ENCODE measurements at regions not wholly inside any gene's neighbourhood (a gene's known extent, or its start where the extent isn't known, plus 50 kb on each side); places are given as distances from the start of the nearest gene placed in this dataset.
"Not testable (repeated sequence)": the region's sequence is repeated elsewhere in the genome, so short reads cannot be mapped to it uniquely, and the experiment has no call there.

- not testable (repeated sequence) for H3K4me1 Mint-ChIP-seq (ENCODE audit: low read depth); H3K27ac Mint-ChIP-seq; H3K36me3 Mint-ChIP-seq (ENCODE audit: low read depth); H3K9me3 Mint-ChIP-seq; H3K4me3 Mint-ChIP-seq; H3K27me3 Mint-ChIP-seq
Observed at GRCh38 chr5:82626012-82626411, 347.9 kb upstream of the RPS23 start.

GRCh38 chr5:82624062-82624461, 345.9 kb upstream of the RPS23 start:
- Mint-ChIP-seq H3K27me3 (no peaks in the 10 kb centered on the region), H3K4me3 (no peak overlapping the region), H3K4me1 (ENCODE audit: low read depth) (no peaks in the 10 kb centered on the region), H3K27ac (no peak overlapping the region), H3K9me3 (no peaks in the 10 kb centered on the region), H3K36me3 (ENCODE audit: low read depth) (no peaks in the 10 kb centered on the region)

- no peak overlapping the region for H3K27ac Mint-ChIP-seq
- no peaks in the 10 kb centered on the region for H3K4me1 Mint-ChIP-seq (ENCODE audit: low read depth)
- no peaks in the 10 kb centered on the region for H3K9me3 Mint-ChIP-seq
- no peaks in the 10 kb centered on the region for H3K36me3 Mint-ChIP-seq (ENCODE audit: low read depth)
- H3K27me3 Mint-ChIP-seq, result no peaks in the 10 kb centered on the region
- H3K4me3 Mint-ChIP-seq, result no peak overlapping the region
Observed at GRCh38 chr5:82622711-82623514, 344.8 kb upstream of the RPS23 start.

GRCh38 chr5:82622205-82622604, 344.1 kb upstream of the RPS23 start:
- H3K9me3 Mint-ChIP-seq, result no peaks in the 10 kb centered on the region
- H3K36me3 Mint-ChIP-seq (ENCODE audit: low read depth), result no peaks in the 10 kb centered on the region
- no peaks in the 10 kb centered on the region for H3K27me3 Mint-ChIP-seq
- no peaks in the 10 kb centered on the region for H3K4me1 Mint-ChIP-seq (ENCODE audit: low read depth)
- no peak overlapping the region for H3K27ac Mint-ChIP-seq
- H3K4me3 Mint-ChIP-seq, result no peak overlapping the region

- Mint-ChIP-seq H3K9me3 (no peaks in the 10 kb centered on the region), H3K4me1 (ENCODE audit: low read depth) (no peaks in the 10 kb centered on the region), H3K27ac (no peak overlapping the region), H3K36me3 (ENCODE audit: low read depth) (no peaks in the 10 kb centered on the region), H3K4me3 (no peak overlapping the region), H3K27me3 (no peaks in the 10 kb centered on the region)
Observed at GRCh38 chr5:82620957-82621600, 342.9 kb upstream of the RPS23 start.

GRCh38 chr5:82619097-82619496, 340.9 kb upstream of the RPS23 start:
- H3K4me1 Mint-ChIP-seq (ENCODE audit: low read depth), result no peaks in the 10 kb centered on the region
- no peak overlapping the region for H3K27ac Mint-ChIP-seq
- no peaks in the 10 kb centered on the region for H3K36me3 Mint-ChIP-seq (ENCODE audit: low read depth)
- no peak overlapping the region for H3K4me3 Mint-ChIP-seq
- H3K27me3 Mint-ChIP-seq, result no peaks in the 10 kb centered on the region
- peaks cover 5% of the 10 kb centered on the region for H3K9me3 Mint-ChIP-seq

GRCh38 chr5:82614706-82615105, 336.6 kb upstream of the RPS23 start:
- Mint-ChIP-seq H3K4me3 (no peak overlapping the region), H3K9me3 (peaks cover 6% of the 10 kb centered on the region), H3K27me3 (no peaks in the 10 kb centered on the region), H3K27ac (no peak overlapping the region), H3K4me1 (ENCODE audit: low read depth) (no peaks in the 10 kb centered on the region), H3K36me3 (ENCODE audit: low read depth) (no peaks in the 10 kb centered on the region)

- no peaks in the 10 kb centered on the region for H3K36me3 Mint-ChIP-seq (ENCODE audit: low read depth)
- H3K4me1 Mint-ChIP-seq (ENCODE audit: low read depth), result no peaks in the 10 kb centered on the region
- H3K27me3 Mint-ChIP-seq, result no peaks in the 10 kb centered on the region
- peaks cover 10% of the 10 kb centered on the region for H3K9me3 Mint-ChIP-seq
- H3K27ac Mint-ChIP-seq, result no peak overlapping the region
- no peak overlapping the region for H3K4me3 Mint-ChIP-seq
Observed at GRCh38 chr5:82613891-82614290, 335.7 kb upstream of the RPS23 start.

GRCh38 chr5:82610686-82611085, 332.5 kb upstream of the RPS23 start:
- Mint-ChIP-seq H3K27me3 (no peaks in the 10 kb centered on the region), H3K36me3 (ENCODE audit: low read depth) (no peaks in the 10 kb centered on the region), H3K27ac (no peak overlapping the region), H3K4me1 (ENCODE audit: low read depth) (no peaks in the 10 kb centered on the region), H3K4me3 (no peak overlapping the region), H3K9me3 (peaks cover 10% of the 10 kb centered on the region)

- H3K36me3 Mint-ChIP-seq (ENCODE audit: low read depth), result no peaks in the 10 kb centered on the region
- no peak overlapping the region for H3K4me3 Mint-ChIP-seq
- no peak overlapping the region for H3K27ac Mint-ChIP-seq
- peaks cover 3% of the 10 kb centered on the region for H3K27me3 Mint-ChIP-seq
- H3K9me3 Mint-ChIP-seq, result peaks cover 5% of the 10 kb centered on the region
- H3K4me1 Mint-ChIP-seq (ENCODE audit: low read depth), result no peaks in the 10 kb centered on the region
Observed at GRCh38 chr5:82605441-82605973, 327.4 kb upstream of the RPS23 start.

- Mint-ChIP-seq H3K4me1 (ENCODE audit: low read depth) (no peaks in the 10 kb centered on the region), H3K9me3 (no peaks in the 10 kb centered on the region), H3K27me3 (peaks cover 3% of the 10 kb centered on the region), H3K4me3 (no peak overlapping the region), H3K27ac (no peak overlapping the region), H3K36me3 (ENCODE audit: low read depth) (no peaks in the 10 kb centered on the region)
Observed at GRCh38 chr5:82603033-82603987, 325.2 kb upstream of the RPS23 start.

GRCh38 chr5:82601861-82602260, 323.7 kb upstream of the RPS23 start:
- H3K4me1 Mint-ChIP-seq (ENCODE audit: low read depth), result no peaks in the 10 kb centered on the region
- no peaks in the 10 kb centered on the region for H3K36me3 Mint-ChIP-seq (ENCODE audit: low read depth)
- H3K4me3 Mint-ChIP-seq, result no peak overlapping the region
- H3K27me3 Mint-ChIP-seq, result peaks cover 3% of the 10 kb centered on the region
- no peaks in the 10 kb centered on the region for H3K9me3 Mint-ChIP-seq
- H3K27ac Mint-ChIP-seq, result no peak overlapping the region

- no peak overlapping the region for H3K4me3 Mint-ChIP-seq
- H3K9me3 Mint-ChIP-seq, result no peaks in the 10 kb centered on the region
- H3K4me1 Mint-ChIP-seq (ENCODE audit: low read depth), result no peaks in the 10 kb centered on the region
- no peak overlapping the region for H3K27ac Mint-ChIP-seq
- H3K27me3 Mint-ChIP-seq, result peaks cover 3% of the 10 kb centered on the region
- no peaks in the 10 kb centered on the region for H3K36me3 Mint-ChIP-seq (ENCODE audit: low read depth)
Observed at GRCh38 chr5:82601077-82601476, 322.9 kb upstream of the RPS23 start.

GRCh38 chr5:82599692-82600091, 321.5 kb upstream of the RPS23 start:
- H3K9me3 Mint-ChIP-seq, result no peaks in the 10 kb centered on the region
- H3K4me1 Mint-ChIP-seq (ENCODE audit: low read depth), result no peaks in the 10 kb centered on the region
- no peak overlapping the region for H3K27ac Mint-ChIP-seq
- H3K4me3 Mint-ChIP-seq, result no peak overlapping the region
- H3K27me3 Mint-ChIP-seq, result peaks cover 6% of the 10 kb centered on the region
- H3K36me3 Mint-ChIP-seq (ENCODE audit: low read depth), result no peaks in the 10 kb centered on the region

GRCh38 chr5:82599030-82599429, 320.9 kb upstream of the RPS23 start:
- no peaks in the 10 kb centered on the region for H3K9me3 Mint-ChIP-seq
- H3K4me3 Mint-ChIP-seq, result no peak overlapping the region
- no peaks in the 10 kb centered on the region for H3K4me1 Mint-ChIP-seq (ENCODE audit: low read depth)
- H3K27me3 Mint-ChIP-seq, result peaks cover 6% of the 10 kb centered on the region
- no peak overlapping the region for H3K27ac Mint-ChIP-seq
- no peaks in the 10 kb centered on the region for H3K36me3 Mint-ChIP-seq (ENCODE audit: low read depth)

Measured in stimulated activated naive CD8-positive, alpha-beta T cell treated with anti-CD3 and anti-CD28 coated beads, Interleukin-15, Interleukin-2, amounts not matched to agents 100 ng/mL and 50 ng/mL, for 24 hours (primary cell).